CD4-positive, alpha-beta T cell treated with Interleukin-12 subunit alpha and Interleukin-12 subunit beta, for 1 hour (primary cell): ENCODE measurements at regions not wholly inside any gene's neighbourhood (a gene's known extent, or its start where the extent isn't known, plus 50 kb on each side); places are given as distances from the start of the nearest gene placed in this dataset.

Experiments used
- DNase-seq: peaks from one replicate; pipeline ENCODE4 v3.0.0-alpha.2; 2020

DNA sequence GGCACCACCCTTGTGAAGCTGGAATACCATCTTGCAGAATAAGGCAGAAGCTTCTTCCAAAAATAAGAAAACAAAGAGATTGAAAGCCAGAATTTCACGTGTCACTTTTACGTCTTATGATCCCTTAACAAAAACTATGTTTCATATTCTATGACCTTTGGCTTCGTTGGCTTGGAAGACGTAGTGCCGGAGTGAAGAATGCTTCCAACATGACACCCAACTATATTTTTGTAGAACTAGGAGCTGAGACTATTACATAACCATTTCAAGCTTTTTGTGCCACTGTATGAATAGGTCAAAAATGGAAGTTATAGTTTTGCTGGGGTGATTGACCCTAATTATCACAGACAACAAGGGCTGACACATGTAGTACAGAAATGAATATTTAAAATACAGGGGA is 996.2 kb downstream of the ADGRL3 start:
- DNase-seq = no peak

DNA sequence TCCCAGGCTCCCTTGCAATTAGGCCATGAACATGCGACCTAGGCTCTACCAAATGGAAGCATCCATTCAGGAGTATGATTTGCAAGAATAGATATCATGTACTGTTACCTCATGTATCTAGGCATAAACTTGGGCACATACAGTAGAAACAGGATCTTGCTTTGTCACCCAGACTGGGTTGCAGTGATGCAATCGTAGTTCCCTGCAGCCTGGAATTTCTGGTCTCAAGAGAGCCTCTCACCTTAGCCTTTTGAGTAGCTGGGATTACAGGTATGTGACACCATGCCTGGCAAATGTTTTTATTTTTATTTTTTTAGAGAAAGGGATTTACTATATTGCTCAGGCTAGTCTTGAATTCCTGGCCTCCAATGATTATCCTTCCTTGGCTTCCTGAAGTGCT is 994.2 kb downstream of the ADGRL3 start:
- no peak for DNase-seq

DNA sequence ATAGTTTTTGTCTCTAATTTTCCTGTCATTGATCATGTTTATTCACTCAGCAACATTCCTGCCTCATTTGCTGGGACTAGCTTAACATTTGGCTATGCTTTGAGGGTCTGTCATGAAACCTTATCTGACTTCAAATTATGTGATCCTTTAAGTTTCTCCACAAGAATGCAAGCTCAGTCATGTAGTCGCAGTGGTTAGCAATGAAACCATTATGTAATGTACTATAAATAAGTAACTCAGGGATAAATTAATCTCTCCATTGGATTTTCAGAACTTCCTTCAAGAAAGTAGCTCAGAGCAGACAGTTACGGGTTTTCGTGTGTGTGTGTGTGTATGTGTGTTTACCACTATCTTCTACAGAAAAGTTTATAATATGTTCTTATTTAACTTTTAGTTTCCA is 993.6 kb downstream of the ADGRL3 start:
- no peak for DNase-seq

DNA sequence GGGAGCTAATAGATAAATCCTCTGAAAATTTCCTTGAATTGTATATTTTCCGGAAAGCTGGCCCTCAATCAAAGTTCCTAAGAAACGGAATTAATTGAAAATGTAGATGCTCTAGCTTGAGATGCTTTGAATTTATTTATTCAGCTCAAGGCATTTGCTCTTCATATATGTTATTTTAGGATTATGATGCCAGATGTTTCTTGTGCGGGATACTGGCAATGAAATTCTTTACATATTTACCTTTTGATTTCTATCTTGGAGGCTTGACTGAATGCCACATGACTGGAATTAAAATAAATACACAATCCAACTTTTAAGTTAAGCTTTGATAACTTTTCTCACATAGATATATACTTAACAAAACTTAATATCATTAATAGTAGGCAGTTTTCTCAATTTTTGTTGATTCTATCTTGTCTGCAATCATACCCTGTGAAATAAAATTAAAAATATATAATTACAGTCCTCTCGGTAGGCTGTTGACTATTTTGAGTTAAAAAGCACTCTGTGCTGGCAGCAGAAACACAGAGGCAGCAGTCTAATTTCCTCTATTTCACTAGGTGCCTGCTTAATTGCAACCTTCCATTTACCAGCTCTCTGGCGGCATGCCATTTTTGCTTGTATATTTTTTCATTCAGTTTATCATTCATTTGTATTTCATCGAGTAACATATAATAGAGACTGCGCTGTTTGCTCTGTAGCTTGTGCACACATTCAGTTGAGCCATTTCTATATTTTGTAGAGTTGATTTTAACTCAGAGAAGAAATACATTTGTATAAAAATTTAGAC is 991.5 kb downstream of the ADGRL3 start:
- DNase-seq = no peak

DNA sequence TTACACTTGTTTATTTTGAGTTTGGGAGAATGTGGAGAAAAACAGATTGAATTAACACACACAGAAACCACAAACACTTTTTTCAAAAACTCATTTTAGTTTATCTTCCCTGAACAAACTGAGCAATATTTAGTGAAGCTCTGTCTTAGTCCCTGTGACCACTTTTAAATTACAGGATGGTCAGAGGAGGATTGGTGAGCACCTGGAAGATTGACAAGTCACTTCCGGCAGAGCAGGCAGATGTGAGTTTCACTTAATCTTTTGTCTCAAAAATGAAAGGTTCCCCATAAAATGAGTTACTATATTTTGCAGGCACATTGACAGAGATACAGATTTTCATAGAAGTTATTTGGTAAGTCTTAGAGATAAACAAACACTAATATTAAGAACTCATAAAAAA is 970.1 kb downstream of the ADGRL3 start:
- DNase-seq = no peak

DNA sequence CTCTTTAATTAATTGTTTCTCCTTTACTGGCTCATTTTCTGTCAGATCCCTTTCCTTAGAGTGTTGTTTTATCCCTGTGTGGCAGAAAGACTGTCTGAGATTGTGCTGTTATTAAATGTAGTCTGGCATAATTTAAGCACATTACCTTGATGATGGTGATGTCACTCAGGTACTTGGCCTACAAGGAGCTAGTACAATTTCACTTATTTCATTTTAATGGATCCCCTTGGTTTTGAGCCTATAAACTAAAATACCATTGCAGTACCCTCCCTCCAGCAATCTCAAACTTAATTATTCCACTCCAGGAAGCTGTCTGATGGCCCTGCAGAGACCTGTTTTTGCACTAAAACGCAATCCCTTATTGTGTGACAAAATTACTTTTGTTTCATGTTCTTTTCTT is 968.6 kb downstream of the ADGRL3 start:
- DNase-seq = no peak

DNA sequence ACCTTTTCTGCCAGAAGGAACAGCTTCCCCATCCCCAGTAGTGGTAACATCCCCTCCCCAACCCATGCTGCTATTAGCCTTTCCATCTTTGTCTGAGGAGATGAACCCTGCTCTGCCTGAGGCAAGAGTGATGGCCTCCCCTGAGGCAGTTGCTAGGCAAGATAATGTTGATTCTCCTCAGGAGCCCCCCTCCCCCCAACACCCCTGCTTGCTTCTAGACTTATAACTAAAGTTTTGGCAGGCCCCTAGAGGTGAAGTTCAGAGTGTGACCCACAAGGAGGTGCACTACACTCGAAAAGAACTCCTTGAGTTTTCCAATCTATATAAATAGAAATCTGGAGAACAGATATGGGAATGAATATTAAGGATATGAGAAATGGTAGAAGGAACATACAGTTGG is 962.5 kb downstream of the ADGRL3 start:
- no peak for DNase-seq

DNA sequence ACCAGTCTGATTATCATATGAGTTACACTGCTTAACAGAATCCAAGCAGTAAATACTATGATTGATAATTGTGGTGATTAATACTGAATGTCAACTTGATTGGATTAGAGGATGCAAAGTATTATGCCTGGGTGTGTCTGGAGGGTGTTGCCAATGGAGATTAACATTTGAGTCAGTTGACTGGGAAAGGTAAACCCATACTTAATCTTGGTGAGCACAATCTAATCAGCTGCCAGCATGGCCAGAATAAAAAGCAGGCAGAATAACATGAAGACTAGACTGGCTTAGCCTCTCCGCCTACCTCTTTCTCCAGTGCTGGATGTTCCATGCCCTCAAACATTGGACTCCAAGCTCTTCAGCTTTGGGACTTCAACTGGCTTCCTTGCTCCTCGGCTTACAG is 961.3 kb downstream of the ADGRL3 start:
- DNase-seq = no peak

DNA sequence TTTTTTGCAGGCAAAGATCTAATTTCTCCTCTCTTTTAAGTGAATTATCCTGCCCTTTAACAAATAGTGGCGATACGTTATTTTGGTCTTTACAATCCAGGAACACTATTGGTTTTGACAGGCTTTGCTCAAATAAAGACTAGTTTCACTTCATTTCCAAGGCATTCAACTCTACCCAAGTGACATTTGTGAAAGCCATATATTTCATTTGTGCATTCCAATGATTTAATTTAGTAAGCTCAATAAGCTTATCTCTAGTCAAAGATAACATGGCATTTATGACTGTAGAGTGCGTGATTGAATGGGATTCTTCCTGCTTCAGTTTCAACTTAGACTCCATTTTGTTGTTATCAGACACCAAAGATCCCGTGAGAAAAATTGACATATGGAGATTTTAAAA is 959.8 kb downstream of the ADGRL3 start:
- DNase-seq = no peak

DNA sequence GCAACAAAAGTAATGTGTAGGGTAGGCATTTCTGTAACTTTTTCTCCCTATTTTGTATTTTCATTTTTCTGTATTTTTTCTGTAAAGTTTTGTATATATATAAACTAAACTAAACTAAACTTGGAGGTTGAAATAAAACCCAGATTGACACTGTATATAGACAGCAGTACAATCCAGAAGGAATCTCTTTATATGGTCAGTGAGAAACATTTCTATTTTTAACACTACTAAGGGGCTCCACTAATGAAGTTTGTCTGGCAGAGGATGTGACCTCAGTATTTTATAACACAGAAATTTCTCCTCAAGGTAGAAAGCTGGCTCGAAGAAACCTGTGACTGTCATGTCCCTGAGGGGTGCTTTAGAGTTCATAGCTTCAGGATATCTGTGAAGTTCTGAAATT is 959.2 kb downstream of the ADGRL3 start:
- no peak for DNase-seq

DNA sequence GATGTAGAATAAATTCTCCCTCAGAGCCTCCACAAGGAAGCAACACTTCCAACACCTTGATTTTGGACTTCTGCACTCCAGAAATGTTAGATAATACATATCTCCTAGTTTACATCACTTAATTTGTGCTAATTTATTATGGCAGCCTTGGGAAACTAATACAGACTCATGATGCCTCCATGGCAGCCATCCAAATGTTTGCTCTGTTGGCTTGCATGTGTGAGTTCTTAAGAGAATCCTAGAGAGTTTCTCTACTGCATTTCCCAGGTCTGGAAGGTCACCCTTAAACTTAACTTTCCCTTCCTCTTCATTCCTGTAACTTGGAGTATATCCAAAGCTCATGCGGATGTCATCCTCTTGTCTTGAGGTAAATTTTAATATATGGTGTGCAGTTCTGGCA is 956.1 kb downstream of the ADGRL3 start:
- DNase-seq = no peak

DNA sequence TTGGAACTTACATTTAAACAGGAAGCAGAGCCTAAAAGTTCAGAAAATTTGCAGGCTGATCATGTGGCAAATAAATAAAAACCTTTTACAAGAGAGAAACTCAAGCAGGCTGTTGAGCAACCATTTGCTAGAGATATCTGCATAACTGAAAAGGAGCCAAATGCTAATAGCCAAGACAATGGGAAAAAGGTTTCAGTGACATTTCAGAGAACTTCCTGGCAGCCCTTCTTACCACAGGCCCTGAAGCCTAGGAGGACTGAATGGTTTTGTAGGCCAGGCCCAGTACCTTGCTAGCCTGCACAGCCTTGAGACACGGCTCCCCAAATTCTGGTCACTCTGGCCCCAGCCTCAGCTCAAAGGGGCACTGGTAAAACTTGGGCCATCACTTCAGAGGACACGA is 945.1 kb downstream of the ADGRL3 start:
- DNase-seq = no peak

DNA sequence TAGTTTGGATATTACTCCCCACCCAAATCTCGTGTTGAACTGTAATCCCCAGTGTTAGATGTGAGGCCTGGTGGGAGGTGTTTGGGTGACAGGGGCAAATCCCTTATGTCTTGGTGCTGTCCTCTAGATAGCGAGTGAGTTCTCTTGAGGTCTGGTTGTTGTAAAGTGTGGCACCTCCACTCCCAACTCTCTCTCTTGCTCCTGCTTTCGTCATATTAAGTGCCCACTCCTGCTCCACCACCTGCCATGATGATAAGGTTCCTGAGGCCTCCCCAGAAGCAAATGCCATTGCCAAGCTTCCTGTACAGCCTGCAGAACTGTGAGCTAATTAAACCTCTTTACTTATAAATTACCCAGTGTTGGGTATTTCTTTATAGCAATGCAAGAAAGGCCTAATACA is 944.3 kb downstream of the ADGRL3 start:
- DNase-seq = no peak

DNA sequence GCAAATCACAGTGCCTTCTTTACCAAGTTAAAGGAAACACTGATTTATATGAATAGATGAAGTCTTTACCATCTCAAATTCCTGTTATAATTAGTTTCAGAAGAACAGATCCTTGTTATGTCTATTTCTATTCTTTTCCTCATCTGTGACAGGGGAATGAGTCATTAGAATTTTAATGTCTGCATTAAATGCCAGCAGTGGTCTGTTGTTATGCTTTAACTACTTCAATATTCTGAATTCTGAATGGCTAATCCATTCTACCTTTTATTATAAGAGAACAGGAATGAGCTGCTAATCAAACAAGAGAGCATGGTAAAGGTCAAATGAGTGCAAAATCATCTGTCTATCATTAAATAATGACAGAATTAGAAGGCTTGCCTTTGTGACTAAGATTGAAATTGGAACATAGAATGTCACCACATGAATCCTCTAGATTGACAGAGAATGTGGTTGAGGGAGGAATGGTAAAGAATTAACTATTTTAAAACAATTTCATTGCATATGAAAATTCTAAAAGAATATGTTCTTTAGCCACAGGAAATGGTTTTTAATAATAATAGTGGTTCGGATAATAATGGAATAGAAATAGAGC is 935.5 kb downstream of the ADGRL3 start:
- DNase-seq = no peak

DNA sequence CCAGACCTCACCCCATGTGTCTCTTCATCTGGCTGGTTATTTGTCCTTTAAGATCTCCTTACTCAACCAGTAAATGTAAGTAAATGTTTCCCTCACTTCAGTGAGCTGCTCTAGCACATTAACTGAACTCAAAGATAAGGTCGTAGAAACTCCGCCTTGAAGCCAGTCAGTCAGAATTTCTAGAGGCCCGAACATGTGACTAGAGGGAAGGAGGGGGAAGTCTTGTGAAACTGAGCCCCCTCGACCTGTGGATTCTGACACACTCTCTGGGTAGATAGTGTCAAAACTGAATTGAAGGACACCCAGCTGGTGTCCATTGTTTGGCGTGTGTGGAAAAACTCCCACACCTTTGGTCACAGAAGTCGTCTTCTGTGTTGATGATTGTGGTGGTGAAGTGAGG is 933.9 kb downstream of the ADGRL3 start:
- DNase-seq = no peak

DNA sequence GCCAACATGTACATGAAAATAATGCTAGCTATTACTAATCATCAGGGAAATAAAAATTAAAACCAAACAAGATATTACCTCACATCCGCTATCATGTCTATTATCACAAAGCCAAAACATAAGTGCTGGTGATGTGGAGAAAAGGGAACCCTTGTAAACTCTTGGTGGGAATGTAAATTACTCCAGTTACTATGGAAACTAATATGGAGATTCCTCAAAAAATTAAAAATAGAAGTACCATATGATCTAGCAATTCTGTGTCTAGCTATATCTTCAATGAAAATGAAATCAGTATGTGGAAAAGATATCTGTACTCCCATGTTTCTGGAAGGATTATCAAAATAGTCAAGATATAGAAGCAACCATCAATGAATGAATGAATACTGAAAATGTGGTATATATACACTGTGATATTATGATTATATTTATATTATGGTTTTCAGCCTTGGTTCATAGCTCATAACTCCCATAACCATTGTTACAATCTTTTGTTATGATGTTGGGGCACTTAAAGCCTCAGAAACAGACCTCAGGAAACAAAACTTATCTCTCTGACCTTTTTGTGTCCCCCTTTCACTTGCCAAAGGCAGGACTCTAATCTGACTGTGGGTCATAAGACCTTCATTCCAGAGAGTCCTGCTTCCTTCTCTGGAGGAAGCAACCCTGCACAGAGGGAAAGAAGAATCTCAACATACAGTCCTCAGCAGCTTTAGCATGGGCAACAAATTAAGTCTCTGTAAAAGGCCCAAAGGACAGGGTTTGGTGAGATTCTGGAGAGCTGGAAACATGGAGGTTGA is 933.2 kb downstream of the ADGRL3 start:
- no peak for DNase-seq

DNA sequence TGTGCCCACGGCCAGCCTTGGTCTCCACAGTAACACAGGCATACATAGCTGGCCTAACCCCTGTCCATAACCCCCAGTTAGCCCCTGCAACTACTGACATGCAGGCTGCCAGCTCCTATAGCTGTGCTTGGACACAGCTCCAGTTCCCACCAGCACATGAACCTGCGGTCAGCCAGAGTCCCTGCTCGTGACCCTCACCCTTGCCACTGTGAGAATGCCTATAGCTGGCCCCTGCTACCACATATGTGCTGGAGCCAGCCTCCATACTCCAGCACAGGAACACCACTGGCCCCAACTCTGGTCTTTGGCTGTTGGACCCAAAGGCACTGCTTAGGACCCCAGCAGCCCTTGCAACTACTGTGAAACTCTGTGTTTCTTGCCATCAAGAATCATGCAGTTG is 930.9 kb downstream of the ADGRL3 start:
- no peak for DNase-seq

DNA sequence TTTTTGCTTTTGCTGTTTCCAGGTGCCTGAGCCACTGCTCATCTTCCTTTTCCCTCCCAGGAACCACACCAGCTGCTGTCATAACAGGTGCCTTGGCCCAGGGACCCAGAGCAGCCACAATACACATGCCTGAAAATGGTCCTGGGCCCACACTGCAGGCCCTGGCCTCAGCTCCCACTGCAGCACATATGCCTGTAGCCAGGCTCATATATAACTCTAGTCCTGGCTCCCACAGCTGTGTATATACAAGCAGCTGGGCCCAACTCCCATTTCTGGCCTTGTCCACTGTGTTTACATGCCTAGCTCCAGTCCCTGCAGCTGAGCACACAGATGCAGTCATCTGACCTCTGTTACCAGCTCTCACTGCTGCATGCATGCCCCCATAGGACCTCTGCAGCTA is 930.5 kb downstream of the ADGRL3 start:
- no peak for DNase-seq

DNA sequence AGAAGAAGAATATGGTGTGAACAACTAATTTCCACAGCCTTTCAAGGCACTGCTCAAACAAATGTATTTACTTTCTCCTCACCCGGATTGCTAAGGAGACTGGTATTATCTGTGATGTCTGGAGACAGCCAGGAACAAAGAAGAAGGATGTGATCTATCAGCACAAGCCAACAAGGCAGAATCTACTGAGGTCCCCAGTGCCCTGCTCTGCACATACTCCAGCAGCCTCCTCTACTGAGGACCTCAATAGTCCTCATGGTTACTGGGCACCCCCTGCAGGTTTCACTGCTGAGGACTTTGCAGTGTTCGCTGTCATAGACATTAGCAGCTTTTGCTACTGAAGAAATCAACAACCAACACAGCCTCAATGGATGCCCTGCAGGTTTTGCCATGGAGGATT is 930.1 kb downstream of the ADGRL3 start:
- DNase-seq = no peak
